DND-41 (cell line): ENCODE measurements at regions not wholly inside any gene's neighbourhood (a gene's known extent, or its start where the extent isn't known, plus 50 kb on each side); places are given as distances from the start of the nearest gene placed in this dataset.

Source experiments
- CTCF ChIP-seq: IDR thresholded peaks from 2 replicates; pipeline ENCODE4 v1.5.1; 2012; ENCODE audit warnings: borderline replicate concordance, low read length, moderate library complexity, mild to moderate bottlenecking; ENCODE audit not compliant: poor library complexity, severe bottlenecking; ENCODE audit errors: extremely low read depth
- EZH2 ChIP-seq: IDR thresholded peaks from 3 replicates; pipeline ENCODE4 v1.6.1; 2012; ENCODE audit warnings: borderline replicate concordance, low read depth, mild to moderate bottlenecking, moderate library complexity, low read length, inconsistent platforms; ENCODE audit not compliant: severe bottlenecking

GRCh38 chr5:173743641-173744343, 127.3 kb upstream of the BOD1 start:
- TF ChIP-seq CTCF (no peak), EZH2 (no peak)
